GM12878 (cell line): ENCODE measurements at regions not wholly inside any gene's neighbourhood (a gene's known extent, or its start where the extent isn't known, plus 50 kb on each side); places are given as distances from the start of the nearest gene placed in this dataset.
"Not testable (repeated sequence)": the region's sequence is repeated elsewhere in the genome, so short reads cannot be mapped to it uniquely, and the experiment has no call there.

ENCODE experiments used
- ATAC-seq: fragments of 200-7000 bp; cut with Tn5 transposase; 3 replicates; pipeline ENCODE4 v1.9.1; 2020; ENCODE audit warnings: mild to moderate bottlenecking, moderate library complexity
- BruUV-seq: library from RNA; stranded (reverse); fragments of 400-500 nt; replicated peaks from 2 replicates; lab custom pipeline; 2021; lab: Mats Ljungman, UMichigan
- CTCF ChIA-PET: fragments of 300-600 bp; sonication (Branson Sonifier 250); formaldehyde crosslinking; extraction: SDS; loops from one replicate; lab custom pipeline; 2021; ENCODE audit warnings: inconsistent platforms; lab: Yijun Ruan, JAX
- POLR2A ChIA-PET: fragments of 350-600 bp; formaldehyde crosslinking; extraction: SDS; loops from one replicate; lab custom pipeline; 2021; ENCODE audit warnings: inconsistent platforms; lab: Charles Lee
- RAD21 ChIA-PET: fragments of 300-600 bp; sonication (Branson Sonifier 250); formaldehyde crosslinking; loops from one replicate; lab custom pipeline; 2023; ENCODE audit warnings: antibody characterized with exemption; ENCODE audit not compliant: unreplicated experiment; lab: Charles Lee
- SMC1A ChIA-PET: fragments of 300-600 bp; sonication (Branson Sonifier 250); formaldehyde crosslinking; loops from one replicate; lab custom pipeline; 2023; ENCODE audit not compliant: unreplicated experiment, uncharacterized antibody; lab: Charles Lee
- DNase-seq: peaks from one replicate; pipeline ENCODE4 v3.0.0-alpha.2; 2011; ENCODE audit warnings: low read depth, low spot score
- FAIRE-seq: peaks from 3 replicates; lab custom pipeline; 2011; peaks lifted over from hg19 to GRCh38; lab: Jason Lieb, UNC
- H2AFZ ChIP-seq: 2 replicates; pipeline ENCODE4 v1.6.0; 2011; ENCODE audit warnings: low read depth, low read length, control low read depth; ENCODE audit not compliant: control insufficient read depth
- H3K27ac ChIP-seq: 2 replicates; pipeline ENCODE4 v1.5.1; 2011; ENCODE audit warnings: control low read depth; ENCODE audit not compliant: control insufficient read depth, insufficient read depth
- H3K27me3 ChIP-seq, 2 experiments: replicated peaks in 1 of 2; 2 replicates each; pipeline versions ENCODE4 v1.6.0 to v1.6.1; 2011; ENCODE audit warnings: low read length in 1 of 2; ENCODE audit not compliant: control insufficient read depth in 2 of 2, insufficient read depth in 2 of 2
- H3K36me3 ChIP-seq, 2 experiments: 2 replicates each; pipeline ENCODE4 v1.5.1; 2011; ENCODE audit warnings: low read length in 1 of 2; ENCODE audit not compliant: control insufficient read depth in 2 of 2, insufficient read depth in 2 of 2
- H3K4me1 ChIP-seq: 2 replicates; pipeline ENCODE4 v1.6.1; 2011; ENCODE audit warnings: mild to moderate bottlenecking, low read length, moderate library complexity, mixed read lengths; ENCODE audit not compliant: control insufficient read depth, insufficient read depth
- H3K4me2 ChIP-seq: 2 replicates; pipeline ENCODE4 v1.6.0; 2011; ENCODE audit warnings: control low read depth; ENCODE audit not compliant: control insufficient read depth, insufficient read depth
- H3K4me3 ChIP-seq: fragments of 200-600 bp; sonication (generic); 2 replicates; pipeline ENCODE4 v1.5.1; 2016
- H3K79me2 ChIP-seq: 2 replicates; pipeline ENCODE4 v1.6.0; 2011; ENCODE audit warnings: low read length; ENCODE audit not compliant: control insufficient read depth, insufficient read depth
- H3K9ac ChIP-seq: 2 replicates; pipeline ENCODE4 v1.8.0; 2011; ENCODE audit warnings: low read length, control low read depth, mixed read lengths; ENCODE audit not compliant: control insufficient read depth, insufficient read depth
- H3K9me3 ChIP-seq: replicated peaks from 3 replicates; pipeline ENCODE4 v1.5.1; 2011; ENCODE audit warnings: mild to moderate bottlenecking, low read length; ENCODE audit not compliant: control insufficient read depth, insufficient read depth
- H4K20me1 ChIP-seq: 2 replicates; pipeline ENCODE4 v1.6.0; 2011; ENCODE audit not compliant: control insufficient read depth, insufficient read depth
- ZNF274 ChIP-seq: IDR thresholded peaks from one replicate; pipeline ENCODE4 v1.8.0; 2011; ENCODE audit not compliant: insufficient read length, insufficient read depth
- WGBS: methylation state at CpG from one replicate; pipeline ENCODE4 v1.1.6; 2016; ENCODE audit warnings: low lambda C conversion rate; ENCODE audit not compliant: insufficient replicate concordance, insufficient coverage; ENCODE audit errors: missing lambda C conversion rate; 5-methylcytosine and 5-hydroxymethylcytosine counted together
- in situ Hi-C: fragments of 300-500 bp; cut with MboI; formaldehyde crosslinking; loops from 9 replicates; pipeline ENCODE4 v1.14.3; 2018; ENCODE audit warnings: mixed read lengths
- intact Hi-C: fragments of 100-400 bp; cut with micrococcal nuclease; formaldehyde crosslinking; loops from one replicate; pipeline ENCODE4 v1.14.2; 2022; ENCODE audit not compliant: unreplicated experiment

DNA sequence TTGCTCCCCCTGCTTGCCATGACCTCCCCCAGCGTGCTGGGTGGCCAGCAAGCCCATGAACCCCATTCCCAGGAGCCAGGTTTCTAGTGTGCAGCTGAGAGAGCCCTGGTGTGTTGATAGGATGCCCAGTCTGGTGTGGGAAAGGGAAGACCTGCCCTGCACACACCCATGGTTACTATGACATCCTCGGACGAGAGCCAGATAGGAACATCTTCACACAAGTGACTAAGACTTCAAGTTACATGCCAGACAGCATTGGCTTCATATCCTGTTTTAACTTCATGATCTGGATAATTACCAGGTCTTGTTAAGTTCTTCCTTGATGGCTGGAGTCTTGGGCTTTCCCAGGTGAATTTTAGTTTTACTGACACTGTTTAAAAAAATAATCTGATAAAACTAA is 196.6 kb upstream of the EGLN3 start:
- Histone ChIP-seq H3K27ac (no peak overlapping the region), H3K4me3 (no peak overlapping the region), H4K20me1 (no peaks in the 10 kb centered on the region), H3K36me3 (no peaks in the 10 kb centered on the region), H3K9me3 (no peaks in the 10 kb centered on the region), H3K4me1 (no peaks in the 10 kb centered on the region), H3K27me3 (no peaks in the 10 kb centered on the region), H2AFZ (no peak overlapping the region), H3K79me2 (no peaks in the 10 kb centered on the region), H3K9ac (no peak overlapping the region), H3K4me2 (no peak overlapping the region)
- intact Hi-C loops (no loop called here), in situ Hi-C loops (no loop called here)
- POLR2A ChIA-PET = no interaction called here
- no peak for DNase-seq
- no TSS peak for BruUV-seq
- no peak for ATAC-seq
- SMC1A ChIA-PET = interaction anchor here (0.8 kb wide), 1 partner anchor 258 kb away, joined by 4 read pairs; no protein-coding TSS in a partner anchor
- RAD21 ChIA-PET = no interaction called here
- 15% methylated on average over 3 of the region's 3 CpGs for WGBS
- no peak for TF ChIP-seq ZNF274
- CTCF ChIA-PET = no interaction called here
- no peak for FAIRE-seq

- H3K9me3 ChIP-seq, SMC1A ChIA-PET, H3K79me2 ChIP-seq, H3K4me1 ChIP-seq, RAD21 ChIA-PET, H3K27me3 ChIP-seq, DNase-seq, POLR2A ChIA-PET, H3K9ac ChIP-seq, H4K20me1 ChIP-seq, ATAC-seq, FAIRE-seq, H2AFZ ChIP-seq, H3K36me3 ChIP-seq, H3K27ac ChIP-seq, H3K4me3 ChIP-seq, BruUV-seq, H3K4me2 ChIP-seq, intact Hi-C loops, in situ Hi-C loops: not testable (repeated sequence)
- 52% methylated on average over 6 of the region's 6 CpGs for WGBS
- CTCF ChIA-PET = interaction anchor here (1.0 to 1.6 kb wide), 3 partner anchors 87 to 302 kb away, joined by 3 to 5 read pairs (median 4); no protein-coding TSS in a partner anchor
Observed at GRCh38 chr14:34140127-34140526, 189.3 kb upstream of the EGLN3 start.

GRCh38 chr14:34139160-34140121 is 188.6 kb upstream of the EGLN3 start:
- POLR2A ChIA-PET, H3K36me3 ChIP-seq, in situ Hi-C loops, H3K4me1 ChIP-seq, H3K4me2 ChIP-seq, BruUV-seq, H3K27ac ChIP-seq, FAIRE-seq, H3K4me3 ChIP-seq, H2AFZ ChIP-seq, H4K20me1 ChIP-seq, intact Hi-C loops, H3K9ac ChIP-seq, DNase-seq, H3K79me2 ChIP-seq, H3K9me3 ChIP-seq, H3K27me3 ChIP-seq: not testable (repeated sequence)
- SMC1A ChIA-PET = interaction anchor here (0.6 to 1.5 kb wide), 4 partner anchors 41 to 649 kb away, joined by 3 read pairs; no protein-coding TSS in a partner anchor
- RAD21 ChIA-PET = interaction anchor here (1.1 kb wide), 1 partner anchor 83 kb away, joined by 3 read pairs; no protein-coding TSS in a partner anchor
- CTCF ChIA-PET = interaction anchor here (0.7 to 1.6 kb wide), 3 partner anchors 81 to 301 kb away, joined by 3 to 5 read pairs (median 3); no protein-coding TSS in a partner anchor
- ATAC-seq = peak; percentile 34; the same call in 1 of the 3 replicates
- WGBS = 39% methylated on average over 13 of the region's 13 CpGs
